Smooth muscle cell (in vitro differentiated cells): ENCODE measurements at regions not wholly inside any gene's neighbourhood (a gene's known extent, or its start where the extent isn't known, plus 50 kb on each side); places are given as distances from the start of the nearest gene placed in this dataset.
A peak's percentile ranks its signal among the peaks of the same experiment; 100 is the strongest.

Experiments
- DNase-seq: peaks from one replicate; lab custom pipeline; 2025; ENCODE audit not compliant: unreplicated experiment; lab: John Stamatoyannopoulos, UW
- H2AFZ ChIP-seq: fragments of 200-600 bp; sonication (generic); 2 replicates; pipeline ENCODE4 v1.6.0; 2016; ENCODE audit warnings: antibody characterized with exemption, low read depth, mild to moderate bottlenecking
- H3F3A ChIP-seq: fragments of 200-600 bp; sonication (generic); 2 replicates; pipeline ENCODE4 v1.6.0; 2017; ENCODE audit warnings: antibody characterized with exemption, low read depth
- H3K27ac ChIP-seq: fragments of 200-600 bp; sonication (generic); 2 replicates; pipeline ENCODE4 v1.5.1; 2016; ENCODE audit warnings: low read depth, mild to moderate bottlenecking
- H3K27me3 ChIP-seq: fragments of 200-600 bp; sonication (generic); 2 replicates; pipeline ENCODE4 v1.6.1; 2016; ENCODE audit warnings: low read depth, mild to moderate bottlenecking
- H3K36me3 ChIP-seq: fragments of 200-600 bp; sonication (generic); 2 replicates; pipeline ENCODE4 v1.5.1; 2016; ENCODE audit warnings: low read depth
- H3K4me1 ChIP-seq: fragments of 200-600 bp; sonication (generic); 2 replicates; pipeline ENCODE4 v1.5.1; 2016; ENCODE audit warnings: low read depth
- H3K4me2 ChIP-seq: fragments of 200-600 bp; sonication (generic); 2 replicates; pipeline ENCODE4 v1.6.0; 2016; ENCODE audit warnings: mild to moderate bottlenecking
- H3K4me3 ChIP-seq: fragments of 200-600 bp; sonication (generic); 2 replicates; pipeline ENCODE4 v1.5.1; 2016; ENCODE audit warnings: mild to moderate bottlenecking
- H3K79me2 ChIP-seq: fragments of 200-600 bp; sonication (generic); 2 replicates; pipeline ENCODE4 v1.6.0; 2016; ENCODE audit warnings: low read depth, mild to moderate bottlenecking
- H3K9ac ChIP-seq: fragments of 200-600 bp; sonication (generic); 2 replicates; pipeline ENCODE4 v1.6.0; 2016; ENCODE audit warnings: low read depth
- H3K9me3 ChIP-seq: fragments of 200-600 bp; sonication (generic); replicated peaks from 2 replicates; pipeline ENCODE4 v1.5.1; 2016; ENCODE audit warnings: low read depth
- H4K20me1 ChIP-seq: fragments of 200-600 bp; sonication (generic); 2 replicates; pipeline ENCODE4 v1.6.0; 2016; ENCODE audit warnings: low read depth
- WGBS: methylation state at CpG from one replicate; pipeline ENCODE4 v1.1.7; 2016; ENCODE audit warnings: low lambda C conversion rate; 5-methylcytosine and 5-hydroxymethylcytosine counted together
- TF ChIP-seq, protein P1 (sequence below): fragments of 200-600 bp; sonication (generic); IDR thresholded peaks from 2 replicates; pipeline ENCODE4 v1.5.1; 2017; ENCODE audit warnings: borderline replicate concordance, mild to moderate bottlenecking, antibody characterized with exemption; ENCODE audit not compliant: insufficient read depth, poor library complexity, severe bottlenecking

DNA sequence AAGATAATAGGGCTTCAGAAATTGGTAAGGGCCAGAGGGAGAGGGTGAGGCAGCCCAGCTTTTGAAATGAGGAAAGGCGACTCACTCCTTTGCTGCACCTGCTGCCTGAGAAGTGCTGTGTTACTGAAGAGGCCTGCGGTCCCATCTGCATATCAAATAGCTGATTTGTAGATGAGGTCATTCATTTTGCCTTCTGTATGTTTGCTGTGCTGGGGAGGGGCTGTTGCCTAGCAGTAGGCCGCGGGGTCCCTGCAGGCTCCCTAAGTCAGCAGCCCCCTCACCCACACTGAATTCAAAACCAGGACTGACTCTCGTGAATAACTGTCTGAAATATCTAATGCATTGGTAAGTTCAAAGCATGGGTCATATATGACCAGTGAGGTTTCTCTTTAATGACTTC, 377.2 kb downstream of the SOX11 start:
- H3K9ac ChIP-seq: no peak overlapping the region
- H3K27me3 ChIP-seq: peaks cover 4% of the 10 kb centered on the region
- H3K79me2 ChIP-seq: no peaks in the 10 kb centered on the region
- WGBS: 40% methylated on average over 5 of the region's 5 CpGs
- no peak overlapping the region for H3K27ac ChIP-seq
- DNase-seq: no peak
- no peaks in the 10 kb centered on the region for H3F3A ChIP-seq
- H3K4me1 ChIP-seq: peaks cover 46% of the 10 kb centered on the region
- no peaks in the 10 kb centered on the region for H3K9me3 ChIP-seq
- H3K4me2 ChIP-seq: no peak overlapping the region
- H3K36me3 ChIP-seq: no peaks in the 10 kb centered on the region
- TF ChIP-seq, protein P1, sequence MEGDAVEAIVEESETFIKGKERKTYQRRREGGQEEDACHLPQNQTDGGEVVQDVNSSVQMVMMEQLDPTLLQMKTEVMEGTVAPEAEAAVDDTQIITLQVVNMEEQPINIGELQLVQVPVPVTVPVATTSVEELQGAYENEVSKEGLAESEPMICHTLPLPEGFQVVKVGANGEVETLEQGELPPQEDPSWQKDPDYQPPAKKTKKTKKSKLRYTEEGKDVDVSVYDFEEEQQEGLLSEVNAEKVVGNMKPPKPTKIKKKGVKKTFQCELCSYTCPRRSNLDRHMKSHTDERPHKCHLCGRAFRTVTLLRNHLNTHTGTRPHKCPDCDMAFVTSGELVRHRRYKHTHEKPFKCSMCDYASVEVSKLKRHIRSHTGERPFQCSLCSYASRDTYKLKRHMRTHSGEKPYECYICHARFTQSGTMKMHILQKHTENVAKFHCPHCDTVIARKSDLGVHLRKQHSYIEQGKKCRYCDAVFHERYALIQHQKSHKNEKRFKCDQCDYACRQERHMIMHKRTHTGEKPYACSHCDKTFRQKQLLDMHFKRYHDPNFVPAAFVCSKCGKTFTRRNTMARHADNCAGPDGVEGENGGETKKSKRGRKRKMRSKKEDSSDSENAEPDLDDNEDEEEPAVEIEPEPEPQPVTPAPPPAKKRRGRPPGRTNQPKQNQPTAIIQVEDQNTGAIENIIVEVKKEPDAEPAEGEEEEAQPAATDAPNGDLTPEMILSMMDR: no peak
- H4K20me1 ChIP-seq: no peaks in the 10 kb centered on the region
- no peak overlapping the region for H3K4me3 ChIP-seq
- no peak overlapping the region for H2AFZ ChIP-seq

DNA sequence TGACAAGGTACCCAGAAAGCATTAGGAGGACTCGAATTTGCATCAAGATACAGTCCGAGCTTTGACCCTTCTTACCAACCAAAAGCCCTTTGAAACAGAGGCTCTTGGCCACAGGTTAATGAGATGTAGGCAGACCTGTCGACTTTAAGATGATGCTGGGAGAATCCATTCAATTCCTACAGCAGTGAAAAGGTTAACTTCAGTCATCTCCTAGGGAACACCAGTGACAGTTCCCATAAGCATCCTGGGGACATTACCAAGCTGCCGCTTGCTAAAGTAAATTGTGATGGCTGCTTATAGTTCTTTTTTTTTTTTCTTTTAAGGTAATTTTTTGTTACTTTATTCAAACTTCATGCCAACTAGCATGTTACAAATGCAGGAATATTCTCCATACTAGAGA, 379.3 kb downstream of the SOX11 start:
- TF ChIP-seq, protein P1: no peak
- Histone ChIP-seq H3K27me3 (no peaks in the 10 kb centered on the region), H3K79me2 (no peaks in the 10 kb centered on the region), H3K36me3 (no peaks in the 10 kb centered on the region), H3K4me2 (no peak overlapping the region), H3F3A (no peaks in the 10 kb centered on the region), H3K4me1 (peaks cover 58% of the 10 kb centered on the region), H3K9me3 (no peaks in the 10 kb centered on the region), H3K9ac (no peak overlapping the region), H4K20me1 (no peaks in the 10 kb centered on the region), H3K4me3 (no peak overlapping the region), H3K27ac (no peak overlapping the region), H2AFZ (no peak overlapping the region)
- WGBS: 82% methylated on average over 4 of the region's 4 CpGs
- no peak for DNase-seq

DNA sequence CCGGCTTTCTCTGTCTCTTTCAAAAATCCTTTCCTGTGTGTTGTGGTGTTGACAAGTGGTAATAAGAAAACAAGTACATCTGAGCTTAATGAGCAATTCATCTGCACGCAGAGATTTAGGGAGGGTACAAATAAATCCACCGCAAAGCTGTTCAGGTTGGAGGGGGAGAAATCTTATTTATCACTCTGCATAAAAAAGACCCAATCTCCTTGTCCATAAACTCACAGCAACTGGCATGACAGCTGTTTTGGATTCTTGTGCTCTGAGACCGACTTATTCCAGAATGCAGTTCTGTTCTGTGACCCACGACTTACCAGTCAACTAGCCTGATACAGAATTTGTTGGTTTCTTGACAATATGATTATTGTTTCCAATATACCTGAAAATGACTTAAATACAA, 380.1 kb downstream of the SOX11 start:
- H3F3A ChIP-seq: no peaks in the 10 kb centered on the region
- 79% methylated on average over 5 of the region's 5 CpGs for WGBS
- no peaks in the 10 kb centered on the region for H3K79me2 ChIP-seq
- TF ChIP-seq, protein P1: no peak
- no peaks in the 10 kb centered on the region for H3K9me3 ChIP-seq
- peaks cover 58% of the 10 kb centered on the region for H3K4me1 ChIP-seq
- no peaks in the 10 kb centered on the region for H3K36me3 ChIP-seq
- no peaks in the 10 kb centered on the region for H4K20me1 ChIP-seq
- no peak overlapping the region for H3K4me2 ChIP-seq
- no peak for DNase-seq
- H3K9ac ChIP-seq: no peak overlapping the region
- H2AFZ ChIP-seq: no peak overlapping the region
- no peak overlapping the region for H3K4me3 ChIP-seq
- H3K27me3 ChIP-seq: no peaks in the 10 kb centered on the region
- H3K27ac ChIP-seq: no peak overlapping the region

DNA sequence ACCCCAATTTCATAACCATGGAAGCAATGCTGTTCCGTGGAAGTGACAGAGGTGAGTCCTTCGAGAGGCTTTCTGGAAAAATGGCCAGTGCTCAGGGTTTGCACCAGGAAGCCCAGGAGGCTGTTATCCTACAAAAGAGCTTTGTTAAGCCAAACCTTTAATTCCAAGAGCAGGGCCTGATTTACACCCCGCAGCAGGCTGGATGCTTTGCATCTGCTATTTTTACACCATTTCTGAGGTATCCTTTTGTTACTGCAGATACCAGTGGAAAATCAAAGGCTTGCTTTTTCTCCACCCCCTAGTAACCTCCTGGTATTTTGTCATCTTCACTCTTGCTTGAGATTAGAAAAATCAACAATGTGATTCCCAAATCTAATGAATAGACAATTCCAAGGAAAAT, 380.6 kb downstream of the SOX11 start:
- no peaks in the 10 kb centered on the region for H3K27me3 ChIP-seq
- H3K36me3 ChIP-seq: no peaks in the 10 kb centered on the region
- no peak overlapping the region for H3K9ac ChIP-seq
- H3F3A ChIP-seq: no peaks in the 10 kb centered on the region
- H4K20me1 ChIP-seq: no peaks in the 10 kb centered on the region
- H3K4me2 ChIP-seq: peak overlapping the region; percentile 66
- no peak overlapping the region for H2AFZ ChIP-seq
- no peaks in the 10 kb centered on the region for H3K79me2 ChIP-seq
- no peak for DNase-seq
- TF ChIP-seq, protein P1: no peak
- H3K4me3 ChIP-seq: no peak overlapping the region
- no peak overlapping the region for H3K27ac ChIP-seq
- H3K9me3 ChIP-seq: no peaks in the 10 kb centered on the region
- peaks cover 58% of the 10 kb centered on the region for H3K4me1 ChIP-seq
- 76% methylated on average over 3 of the region's 3 CpGs for WGBS
